RPMI8226 (cell line): ENCODE measurements at regions not wholly inside any gene's neighbourhood (a gene's known extent, or its start where the extent isn't known, plus 50 kb on each side); places are given as distances from the start of the nearest gene placed in this dataset.
"Not testable (repeated sequence)": the region's sequence is repeated elsewhere in the genome, so short reads cannot be mapped to it uniquely, and the experiment has no call there.

Source experiments
- DNase-seq: peaks from one replicate; pipeline ENCODE4 v3.0.0-alpha.2; 2015

GRCh38 chr6:4488389-4488788, 287.8 kb upstream of the CDYL start:
- DNase-seq, result no peak

GRCh38 chr6:4487538-4487937, 288.7 kb upstream of the CDYL start:
- DNase-seq, result no peak

GRCh38 chr6:4486568-4487315, 289.5 kb upstream of the CDYL start:
- no peak for DNase-seq

- DNase-seq, result no peak
These were observed 290.5 kb upstream of the CDYL start for GRCh38 chr6:4485735-4486134.

- DNase-seq, result no peak
These were observed 293.7 kb upstream of the CDYL start for GRCh38 chr6:4482461-4482860.

GRCh38 chr6:4480788-4481735, 295.1 kb upstream of the CDYL start:
- DNase-seq, result no peak

- no peak for DNase-seq
These were observed 298.1 kb upstream of the CDYL start for GRCh38 chr6:4478098-4478497.

GRCh38 chr6:4474810-4475209, 301.4 kb upstream of the CDYL start:
- no peak for DNase-seq

GRCh38 chr6:4472969-4473642, 303.1 kb upstream of the CDYL start:
- no peak for DNase-seq

- no peak for DNase-seq
These were observed 304.0 kb upstream of the CDYL start for GRCh38 chr6:4472222-4472621.

GRCh38 chr6:4471515-4471914, 304.7 kb upstream of the CDYL start:
- not testable (repeated sequence) for DNase-seq

- peak; percentile 18 for DNase-seq
These were observed 305.4 kb upstream of the CDYL start for GRCh38 chr6:4470698-4471210.

- no peak for DNase-seq
These were observed 309.3 kb upstream of the CDYL start for GRCh38 chr6:4466769-4467480.

GRCh38 chr6:4466261-4466660, 309.9 kb upstream of the CDYL start:
- peak; percentile 15 for DNase-seq

- DNase-seq, result no peak
These were observed 311.6 kb upstream of the CDYL start for GRCh38 chr6:4464638-4465037.

- DNase-seq, result no peak
These were observed 313.0 kb upstream of the CDYL start for GRCh38 chr6:4463236-4463635.

- no peak for DNase-seq
These were observed 315.4 kb upstream of the CDYL start for GRCh38 chr6:4460586-4461475.

GRCh38 chr6:4459996-4460395, 316.2 kb upstream of the CDYL start:
- no peak for DNase-seq

GRCh38 chr6:4459032-4459431, 317.2 kb upstream of the CDYL start:
- DNase-seq, result no peak

- no peak for DNase-seq
These were observed 316.3 kb upstream of the ECI2 start for GRCh38 chr6:4451718-4452117.

GRCh38 chr6:4451081-4451480, 315.7 kb upstream of the ECI2 start:
- no peak for DNase-seq

GRCh38 chr6:4450237-4450636, 314.9 kb upstream of the ECI2 start:
- no peak for DNase-seq
